SK-N-SH treated with all-trans-retinoic acid at 6 μM for 48 hours (cell line): ENCODE measurements at regions not wholly inside any gene's neighbourhood (a gene's known extent, or its start where the extent isn't known, plus 50 kb on each side); places are given as distances from the start of the nearest gene placed in this dataset.
A peak's percentile ranks its signal among the peaks of the same experiment; 100 is the strongest.

Source experiments
- ATAC-seq: fragments of 200-7000 bp; cut with Tn5 transposase; 3 replicates; pipeline ENCODE4 v1.9.1; 2020; ENCODE audit warnings: mild to moderate bottlenecking, moderate library complexity
- ARNTL ChIP-seq: fragments of 450-650 bp; formaldehyde crosslinking; IDR thresholded peaks from 2 replicates; pipeline ENCODE4 v1.5.0; 2020; ENCODE audit warnings: low read depth, mild to moderate bottlenecking, moderate library complexity, borderline replicate concordance
- BACH2 ChIP-seq: fragments of 250-450 bp; sonication (Bioruptor Pico); IDR thresholded peaks from 2 replicates; pipeline ENCODE4 v1.9.0; 2021; ENCODE audit warnings: mild to moderate bottlenecking, borderline replicate concordance
- CREB5 ChIP-seq: fragments of 250-450 bp; sonication (Bioruptor Pico); IDR thresholded peaks from 2 replicates; pipeline ENCODE4 v1.5.1; 2020; ENCODE audit warnings: low read depth, mild to moderate bottlenecking, moderate library complexity
- CSDC2 ChIP-seq: fragments of 250-450 bp; sonication (Bioruptor Pico); IDR thresholded peaks from 2 replicates; pipeline ENCODE4 v1.5.0; 2020; ENCODE audit warnings: mild to moderate bottlenecking, moderate library complexity
- CSRNP3 ChIP-seq: fragments of 250-450 bp; sonication (Bioruptor Pico); IDR thresholded peaks from 2 replicates; pipeline ENCODE4 v1.5.1; 2021; ENCODE audit warnings: mild to moderate bottlenecking, moderate library complexity
- ESRRG ChIP-seq: fragments of 250-450 bp; sonication (Bioruptor Pico); IDR thresholded peaks from 2 replicates; pipeline ENCODE4 v1.6.1; 2021; ENCODE audit warnings: mild to moderate bottlenecking
- GLIS3 ChIP-seq: fragments of 250-450 bp; sonication (Bioruptor Pico); IDR thresholded peaks from 2 replicates; pipeline ENCODE4 v1.5.0; 2020; ENCODE audit warnings: mild to moderate bottlenecking, moderate library complexity
- ISL1 ChIP-seq: fragments of 250-450 bp; sonication (Bioruptor Pico); IDR thresholded peaks from 2 replicates; pipeline ENCODE4 v2.1.2; 2022; ENCODE audit warnings: mild to moderate bottlenecking, moderate library complexity
- OSR1 ChIP-seq: fragments of 250-450 bp; sonication (Bioruptor Pico); IDR thresholded peaks from 2 replicates; pipeline ENCODE4 v1.8.0; 2022; ENCODE audit warnings: moderate library complexity, mild to moderate bottlenecking, inconsistent platforms
- PATZ1 ChIP-seq: fragments of 250-450 bp; sonication (Bioruptor Pico); IDR thresholded peaks from 2 replicates; pipeline ENCODE4 v1.8.0; 2020; ENCODE audit warnings: mild to moderate bottlenecking, moderate library complexity, borderline replicate concordance
- PPARA ChIP-seq: fragments of 250-450 bp; sonication (Bioruptor Pico); IDR thresholded peaks from 2 replicates; pipeline ENCODE4 v1.5.0; 2020; ENCODE audit warnings: mild to moderate bottlenecking, borderline replicate concordance
- RARB ChIP-seq: fragments of 250-450 bp; sonication (Bioruptor Pico); IDR thresholded peaks from 2 replicates; pipeline ENCODE4 v1.8.0; 2021; ENCODE audit warnings: mild to moderate bottlenecking, moderate library complexity
- TCF4 ChIP-seq: fragments of 250-450 bp; sonication (Bioruptor Pico); IDR thresholded peaks from 2 replicates; pipeline ENCODE4 v1.8.0; 2021; ENCODE audit warnings: mild to moderate bottlenecking, moderate library complexity, borderline replicate concordance
- TOX ChIP-seq: fragments of 250-450 bp; sonication (Bioruptor Pico); IDR thresholded peaks from 2 replicates; pipeline ENCODE4 v1.8.0; 2021; ENCODE audit warnings: mild to moderate bottlenecking, moderate library complexity, borderline replicate concordance
- TSHZ2 ChIP-seq: fragments of 250-450 bp; sonication (Bioruptor Pico); IDR thresholded peaks from 2 replicates; pipeline ENCODE4 v1.5.0; 2020; ENCODE audit warnings: mild to moderate bottlenecking, moderate library complexity
- ZC3H10 ChIP-seq: fragments of 250-450 bp; sonication (Bioruptor Pico); IDR thresholded peaks from 2 replicates; pipeline ENCODE4 v1.5.1; 2021; ENCODE audit warnings: mild to moderate bottlenecking, moderate library complexity
- ZFP3 ChIP-seq: fragments of 250-450 bp; sonication (Bioruptor Pico); IDR thresholded peaks from 2 replicates; pipeline ENCODE4 v1.5.0; 2020; ENCODE audit warnings: mild to moderate bottlenecking, moderate library complexity
- ZFP30 ChIP-seq: fragments of 450-650 bp; formaldehyde crosslinking; IDR thresholded peaks from 2 replicates; pipeline ENCODE4 v1.5.0; 2022; ENCODE audit warnings: mild to moderate bottlenecking, moderate library complexity
- ZNF565 ChIP-seq: fragments of 450-650 bp; formaldehyde crosslinking; conservative IDR thresholded peaks from 2 replicates; pipeline ENCODE4 v1.5.0; 2020; ENCODE audit warnings: low read depth, mild to moderate bottlenecking, moderate library complexity
- ZNF70 ChIP-seq: fragments of 450-650 bp; formaldehyde crosslinking; IDR thresholded peaks from 2 replicates; pipeline ENCODE4 v1.5.0; 2020; ENCODE audit warnings: mild to moderate bottlenecking, moderate library complexity
- TF ChIP-seq, protein P1 (sequence below): fragments of 250-450 bp; sonication (Bioruptor Pico); IDR thresholded peaks from 2 replicates; pipeline ENCODE4 v1.8.0; 2021; ENCODE audit warnings: low read depth, mild to moderate bottlenecking, moderate library complexity, borderline replicate concordance

DNA sequence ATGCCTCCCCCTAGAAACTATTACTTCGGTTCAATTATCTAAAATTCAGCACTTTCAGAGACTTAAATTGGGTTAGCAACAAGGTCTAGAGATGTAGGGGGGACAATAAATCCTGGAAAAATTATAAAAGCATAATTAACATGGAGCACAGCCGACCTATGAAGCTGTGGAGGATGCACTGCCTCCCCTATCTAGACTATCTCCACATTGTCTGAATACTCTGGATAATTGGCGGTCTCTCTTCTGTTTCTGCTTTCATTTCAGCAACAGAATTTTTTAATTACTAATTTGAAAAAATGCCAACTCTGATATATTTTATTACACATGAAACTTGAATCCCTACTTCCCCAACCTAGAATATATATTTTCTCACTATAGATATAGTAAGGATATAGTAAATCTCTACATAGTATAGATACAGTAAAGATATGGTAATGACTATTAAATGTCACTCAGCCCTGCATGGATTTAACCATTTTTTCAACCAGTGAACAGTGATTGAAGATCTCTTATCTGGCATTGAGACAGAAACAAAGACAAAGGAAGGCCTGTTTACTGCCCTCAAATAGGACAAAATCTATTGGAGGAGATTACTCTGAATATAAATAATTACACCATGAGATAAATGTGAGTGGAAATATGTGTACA is 157.6 kb downstream of the BLID start:
- no peak for TF ChIP-seq RARB (CRISPR knock-in tag)
- peak; percentile 32; the same call in 1 of the 2 replicates for TF ChIP-seq TCF4
- no peak for TF ChIP-seq ZC3H10 (CRISPR knock-in tag)
- TF ChIP-seq PPARA (CRISPR knock-in tag), result no peak
- ATAC-seq, result peak; percentile 31; the same call in 1 of the 3 replicates

- no peak for TF ChIP-seq BACH2 (CRISPR knock-in tag)
- TF ChIP-seq ZNF70 (CRISPR knock-in tag), result no peak
- no peak for TF ChIP-seq ISL1 (CRISPR knock-in tag)
- TF ChIP-seq TCF4, result no peak
- no peak for TF ChIP-seq TOX (CRISPR knock-in tag)
- TF ChIP-seq OSR1 (CRISPR knock-in tag), result no peak
- no peak for TF ChIP-seq ESRRG (CRISPR knock-in tag)
- TF ChIP-seq CREB5 (CRISPR knock-in tag), result no peak
- TF ChIP-seq PATZ1, result no peak
- no peak for TF ChIP-seq PPARA (CRISPR knock-in tag)
- no peak for TF ChIP-seq GLIS3 (CRISPR knock-in tag)
- no peak for TF ChIP-seq RARB (CRISPR knock-in tag)
- no peak for TF ChIP-seq CSDC2 (CRISPR knock-in tag)
- TF ChIP-seq ZFP3 (CRISPR knock-in tag), result no peak
Measured at GRCh38 chr11:121953122-121953521, 162.9 kb downstream of the BLID start.

DNA sequence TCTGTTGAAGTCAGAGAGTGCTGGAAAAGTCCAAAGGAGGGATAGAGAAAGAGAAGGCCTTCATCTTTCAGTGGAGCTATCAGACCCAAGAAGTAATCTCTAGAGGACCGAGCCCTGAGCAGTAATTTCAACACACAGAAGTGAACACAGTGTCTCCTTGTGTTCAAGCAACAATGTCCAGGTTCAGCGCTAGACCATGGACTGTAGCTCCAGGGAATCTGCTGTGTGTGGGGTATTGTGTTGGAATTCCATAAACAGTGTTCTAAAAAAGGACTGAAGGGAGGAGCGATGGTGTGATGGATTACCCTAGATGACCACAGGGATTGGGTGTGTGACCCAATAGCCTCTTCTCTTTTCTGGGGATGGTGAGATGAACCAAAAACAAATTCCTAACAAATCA is 165.9 kb downstream of the BLID start:
- ATAC-seq, result no peak

More at GRCh38 chr11:121953122-121953521, 162.9 kb downstream of the BLID start:
- no peak for ATAC-seq

More for the DNA sequence above, 165.9 kb downstream of the BLID start:
- TF ChIP-seq OSR1 (CRISPR knock-in tag) (no peak), ARNTL (CRISPR knock-in tag) (no peak), ZFP30 (no peak), ZNF70 (CRISPR knock-in tag) (no peak), CSRNP3 (CRISPR knock-in tag) (no peak), TCF4 (no peak), TSHZ2 (CRISPR knock-in tag) (no peak), GLIS3 (CRISPR knock-in tag) (no peak), RARB (CRISPR knock-in tag) (no peak), PATZ1 (no peak), ZC3H10 (CRISPR knock-in tag) (no peak), ZNF565 (CRISPR knock-in tag) (no peak)
- TF ChIP-seq, protein P1, sequence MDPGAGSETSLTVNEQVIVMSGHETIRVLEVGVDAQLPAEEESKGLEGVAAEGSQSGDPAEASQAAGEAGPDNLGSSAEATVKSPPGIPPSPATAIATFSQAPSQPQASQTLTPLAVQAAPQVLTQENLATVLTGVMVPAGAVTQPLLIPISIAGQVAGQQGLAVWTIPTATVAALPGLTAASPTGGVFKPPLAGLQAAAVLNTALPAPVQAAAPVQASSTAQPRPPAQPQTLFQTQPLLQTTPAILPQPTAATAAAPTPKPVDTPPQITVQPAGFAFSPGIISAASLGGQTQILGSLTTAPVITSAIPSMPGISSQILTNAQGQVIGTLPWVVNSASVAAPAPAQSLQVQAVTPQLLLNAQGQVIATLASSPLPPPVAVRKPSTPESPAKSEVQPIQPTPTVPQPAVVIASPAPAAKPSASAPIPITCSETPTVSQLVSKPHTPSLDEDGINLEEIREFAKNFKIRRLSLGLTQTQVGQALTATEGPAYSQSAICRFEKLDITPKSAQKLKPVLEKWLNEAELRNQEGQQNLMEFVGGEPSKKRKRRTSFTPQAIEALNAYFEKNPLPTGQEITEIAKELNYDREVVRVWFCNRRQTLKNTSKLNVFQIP (CRISPR knock-in tag), result no peak
